KMS-11 (cell line): ENCODE measurements at regions not wholly inside any gene's neighbourhood (a gene's known extent, or its start where the extent isn't known, plus 50 kb on each side); places are given as distances from the start of the nearest gene placed in this dataset.

Experiments
- H2AFZ ChIP-seq: fragments of 200-600 bp; sonication (generic); 2 replicates; pipeline ENCODE4 v1.6.1; 2016; ENCODE audit warnings: antibody characterized with exemption, mixed run types, low read depth
- H3K27ac ChIP-seq: fragments of 200-600 bp; sonication (generic); 2 replicates; pipeline ENCODE4 v1.6.1; 2016; ENCODE audit warnings: mild to moderate bottlenecking, mixed run types
- H3K27me3 ChIP-seq: fragments of 200-600 bp; sonication (generic); 2 replicates; pipeline ENCODE4 v1.6.1; 2017; ENCODE audit warnings: mild to moderate bottlenecking, low read depth, mixed run types, moderate library complexity; ENCODE audit not compliant: insufficient read depth
- H3K36me3 ChIP-seq: fragments of 200-600 bp; sonication (generic); 2 replicates; pipeline ENCODE4 v1.6.1; 2017; ENCODE audit warnings: mild to moderate bottlenecking, mixed run types; ENCODE audit not compliant: insufficient read depth
- H3K4me1 ChIP-seq: fragments of 200-600 bp; sonication (generic); 2 replicates; pipeline ENCODE4 v1.6.1; 2016; ENCODE audit warnings: mild to moderate bottlenecking, low read depth, mixed run types; ENCODE audit not compliant: poor library complexity, severe bottlenecking
- H3K4me2 ChIP-seq: fragments of 200-600 bp; sonication (generic); 2 replicates; pipeline ENCODE4 v1.7.0; 2016; ENCODE audit warnings: mild to moderate bottlenecking, mixed run types
- H3K4me3 ChIP-seq: fragments of 200-600 bp; sonication (generic); IDR thresholded peaks from 2 replicates; pipeline ENCODE4 v1.6.1; 2017; ENCODE audit warnings: low read depth, low read length, mixed read lengths; ENCODE audit not compliant: insufficient read depth
- H3K79me2 ChIP-seq: fragments of 200-600 bp; sonication (generic); 2 replicates; pipeline ENCODE4 v1.6.1; 2016; ENCODE audit warnings: low read depth, mixed run types; ENCODE audit not compliant: insufficient read depth
- H3K9ac ChIP-seq: fragments of 200-600 bp; sonication (generic); 2 replicates; pipeline ENCODE4 v1.6.1; 2016; ENCODE audit warnings: mild to moderate bottlenecking, mixed run types
- H4K20me1 ChIP-seq: fragments of 200-600 bp; sonication (generic); 2 replicates; pipeline ENCODE4 v1.6.1; 2016; ENCODE audit warnings: mild to moderate bottlenecking, mixed run types; ENCODE audit not compliant: insufficient read depth
- TF ChIP-seq, protein P1 (sequence below): fragments of 200-600 bp; sonication (generic); conservative IDR thresholded peaks from 2 replicates; pipeline ENCODE4 v1.6.1; 2017; ENCODE audit warnings: low read depth, mild to moderate bottlenecking, antibody characterized with exemption, low read length, moderate library complexity, mixed read lengths

- Histone ChIP-seq H3K27ac (no peak overlapping the region), H3K27me3 (no peaks in the 10 kb centered on the region), H3K36me3 (no peaks in the 10 kb centered on the region), H4K20me1 (no peaks in the 10 kb centered on the region), H2AFZ (no peak overlapping the region), H3K4me1 (no peaks in the 10 kb centered on the region), H3K79me2 (no peaks in the 10 kb centered on the region), H3K4me2 (no peak overlapping the region), H3K4me3 (no peak overlapping the region), H3K9ac (no peak overlapping the region)
- TF ChIP-seq, protein P1, sequence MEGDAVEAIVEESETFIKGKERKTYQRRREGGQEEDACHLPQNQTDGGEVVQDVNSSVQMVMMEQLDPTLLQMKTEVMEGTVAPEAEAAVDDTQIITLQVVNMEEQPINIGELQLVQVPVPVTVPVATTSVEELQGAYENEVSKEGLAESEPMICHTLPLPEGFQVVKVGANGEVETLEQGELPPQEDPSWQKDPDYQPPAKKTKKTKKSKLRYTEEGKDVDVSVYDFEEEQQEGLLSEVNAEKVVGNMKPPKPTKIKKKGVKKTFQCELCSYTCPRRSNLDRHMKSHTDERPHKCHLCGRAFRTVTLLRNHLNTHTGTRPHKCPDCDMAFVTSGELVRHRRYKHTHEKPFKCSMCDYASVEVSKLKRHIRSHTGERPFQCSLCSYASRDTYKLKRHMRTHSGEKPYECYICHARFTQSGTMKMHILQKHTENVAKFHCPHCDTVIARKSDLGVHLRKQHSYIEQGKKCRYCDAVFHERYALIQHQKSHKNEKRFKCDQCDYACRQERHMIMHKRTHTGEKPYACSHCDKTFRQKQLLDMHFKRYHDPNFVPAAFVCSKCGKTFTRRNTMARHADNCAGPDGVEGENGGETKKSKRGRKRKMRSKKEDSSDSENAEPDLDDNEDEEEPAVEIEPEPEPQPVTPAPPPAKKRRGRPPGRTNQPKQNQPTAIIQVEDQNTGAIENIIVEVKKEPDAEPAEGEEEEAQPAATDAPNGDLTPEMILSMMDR: no peak
Observed at GRCh38 chr14:53668897-53669296, 287.7 kb downstream of the BMP4 start.

- Histone ChIP-seq H3K79me2 (no peaks in the 10 kb centered on the region), H2AFZ (no peak overlapping the region), H4K20me1 (no peaks in the 10 kb centered on the region), H3K9ac (no peak overlapping the region), H3K4me1 (no peaks in the 10 kb centered on the region), H3K4me2 (no peak overlapping the region), H3K27me3 (no peaks in the 10 kb centered on the region), H3K4me3 (no peak overlapping the region), H3K27ac (no peak overlapping the region), H3K36me3 (no peaks in the 10 kb centered on the region)
- TF ChIP-seq, protein P1: no peak
Observed at GRCh38 chr14:53663709-53664108, 292.9 kb downstream of the BMP4 start.

DNA sequence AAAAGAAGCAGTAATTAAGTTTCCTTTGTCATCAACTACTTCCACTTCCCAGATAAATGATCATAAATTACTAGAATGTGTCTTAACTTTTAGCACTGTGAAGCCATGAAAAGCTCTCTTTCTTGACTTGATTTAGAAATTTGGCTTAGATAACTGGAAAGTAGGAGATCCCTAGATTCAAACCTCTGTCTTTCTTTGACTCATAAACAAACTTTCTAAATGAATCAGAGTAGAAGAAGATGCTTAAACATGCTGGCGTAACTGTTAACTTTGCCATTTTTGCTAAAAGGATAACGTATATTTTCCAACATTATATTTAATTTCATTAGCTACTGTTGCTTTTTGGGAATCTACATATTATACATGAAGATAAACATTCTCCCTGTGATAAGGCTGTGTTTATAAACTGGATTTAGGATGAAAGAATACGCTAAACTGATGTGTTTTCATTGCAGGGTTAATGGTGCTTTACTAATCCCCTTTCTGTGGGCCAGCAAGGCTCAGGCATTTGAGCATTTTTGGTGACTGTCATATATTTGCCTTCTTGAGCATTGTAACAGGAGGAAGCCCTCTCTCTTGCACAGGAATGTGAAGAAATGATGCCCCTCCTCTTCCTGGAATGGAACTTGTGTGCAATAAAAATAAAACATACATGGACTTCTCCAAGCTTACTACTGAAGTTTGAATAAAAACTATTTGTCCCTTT lies 301.4 kb downstream of the BMP4 start:
- TF ChIP-seq, protein P1: no peak
- Histone ChIP-seq H3K27me3 (no peaks in the 10 kb centered on the region), H3K4me3 (no peak overlapping the region), H3K4me2 (no peak overlapping the region), H3K79me2 (no peaks in the 10 kb centered on the region), H3K36me3 (no peaks in the 10 kb centered on the region), H4K20me1 (no peaks in the 10 kb centered on the region), H3K27ac (no peak overlapping the region), H3K4me1 (no peaks in the 10 kb centered on the region), H2AFZ (no peak overlapping the region), H3K9ac (no peak overlapping the region)

DNA sequence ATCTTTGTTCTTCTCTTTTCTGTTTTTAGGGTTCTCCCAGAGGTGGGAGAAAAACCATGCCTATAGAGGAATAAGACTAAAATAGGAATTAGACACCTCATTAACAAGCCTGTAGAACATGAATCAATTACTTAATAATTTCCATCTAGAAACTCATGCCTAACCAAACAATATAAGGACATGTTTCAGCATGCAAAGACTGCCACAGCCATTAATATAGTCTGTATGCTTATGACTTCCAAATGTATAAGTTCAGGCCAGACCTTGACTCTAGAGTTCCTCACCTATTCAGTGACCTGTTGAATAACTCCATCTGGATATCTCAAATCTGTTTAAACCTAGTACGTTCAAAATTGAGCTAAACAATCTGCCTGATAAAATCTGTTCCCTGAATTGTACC lies 304.6 kb downstream of the BMP4 start:
- no peaks in the 10 kb centered on the region for H3K4me1 ChIP-seq

More for the DNA sequence above, 304.6 kb downstream of the BMP4 start:
- H2AFZ ChIP-seq: no peak overlapping the region
- no peak overlapping the region for H3K27ac ChIP-seq
- H3K9ac ChIP-seq: no peak overlapping the region
- H4K20me1 ChIP-seq: no peaks in the 10 kb centered on the region
- no peak overlapping the region for H3K4me3 ChIP-seq
- H3K79me2 ChIP-seq: no peaks in the 10 kb centered on the region
- H3K36me3 ChIP-seq: no peaks in the 10 kb centered on the region
- no peak overlapping the region for H3K4me2 ChIP-seq
- no peaks in the 10 kb centered on the region for H3K27me3 ChIP-seq
- TF ChIP-seq, protein P1: no peak
